ENCODE measurements at regions not wholly inside any gene's neighbourhood (a gene's known extent, or its start where the extent isn't known, plus 50 kb on each side); places are given as distances from the start of the nearest gene placed in this dataset.

- no peak for DNase-seq
Measured at GRCh38 chr6:125668071-125668470, 81.4 kb upstream of the HEY2 start.

GRCh38 chr6:125670568-125670967 is 78.9 kb upstream of the HEY2 start:
- DNase-seq, result no peak

- no peak for DNase-seq
Measured at GRCh38 chr6:125671323-125671722, 78.1 kb upstream of the HEY2 start.

- no peak for DNase-seq
Measured at GRCh38 chr6:125674230-125674629, 75.2 kb upstream of the HEY2 start.

GRCh38 chr6:125678601-125679000 is 70.8 kb upstream of the HEY2 start:
- DNase-seq, result no peak

- DNase-seq, result no peak
Measured at GRCh38 chr6:125679128-125679527, 70.3 kb upstream of the HEY2 start.

- no peak for DNase-seq
Measured at GRCh38 chr6:125679651-125680050, 69.8 kb upstream of the HEY2 start.

- DNase-seq, result no peak
Measured at GRCh38 chr6:125682939-125683338, 66.5 kb upstream of the HEY2 start.

- DNase-seq, result no peak
Measured at GRCh38 chr6:125688138-125688537, 61.3 kb upstream of the HEY2 start.

- no peak for DNase-seq
Measured at GRCh38 chr6:125693480-125693879, 56.0 kb upstream of the HEY2 start.

GRCh38 chr6:125699591-125699990 is 49.8 kb upstream of the HEY2 start:
- DNase-seq, result no peak

Data from NCI-H510A (cell line).